ENCODE measurements at regions not wholly inside any gene's neighbourhood (a gene's known extent, or its start where the extent isn't known, plus 50 kb on each side); places are given as distances from the start of the nearest gene placed in this dataset.

DNA sequence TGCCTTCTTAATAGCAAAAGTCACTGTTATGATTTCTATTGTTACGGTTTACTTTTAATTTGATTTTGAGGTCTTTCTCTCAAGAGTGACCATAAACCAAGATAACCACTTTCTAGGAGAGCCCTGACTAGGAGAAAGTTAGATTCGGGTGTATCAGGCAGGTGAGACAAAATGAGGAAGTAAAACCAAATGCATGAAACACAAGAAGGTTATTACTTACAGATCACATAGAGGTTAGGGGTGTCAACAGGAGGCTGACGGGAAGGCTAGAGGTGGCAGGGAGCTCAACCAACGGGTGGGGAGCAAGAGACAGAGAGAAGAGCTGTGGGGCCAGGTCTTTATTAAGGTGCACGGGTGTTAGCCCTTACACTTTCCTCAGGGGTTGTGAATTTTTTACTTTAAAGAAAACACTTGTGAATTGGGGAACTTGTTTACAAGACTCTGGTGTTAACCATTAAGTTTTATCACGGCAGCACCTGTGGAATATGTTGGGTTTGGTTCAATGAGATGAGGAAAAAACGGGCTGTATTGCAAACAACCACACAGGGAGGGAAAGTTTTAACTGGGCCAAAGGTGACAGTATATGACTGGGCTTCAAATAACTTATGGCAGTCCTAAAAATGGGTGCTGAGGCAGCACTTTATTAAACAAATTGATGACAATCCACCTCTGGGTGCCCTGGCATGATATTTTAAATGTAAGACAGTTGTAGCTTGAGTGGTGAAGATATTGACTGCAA is 154.9 kb downstream of the SDHAF3 start:
- no peak for DNase-seq (ENCODE audit: low spot score)
- 45% methylated on average over 7 of the region's 7 CpGs for WGBS

DNA sequence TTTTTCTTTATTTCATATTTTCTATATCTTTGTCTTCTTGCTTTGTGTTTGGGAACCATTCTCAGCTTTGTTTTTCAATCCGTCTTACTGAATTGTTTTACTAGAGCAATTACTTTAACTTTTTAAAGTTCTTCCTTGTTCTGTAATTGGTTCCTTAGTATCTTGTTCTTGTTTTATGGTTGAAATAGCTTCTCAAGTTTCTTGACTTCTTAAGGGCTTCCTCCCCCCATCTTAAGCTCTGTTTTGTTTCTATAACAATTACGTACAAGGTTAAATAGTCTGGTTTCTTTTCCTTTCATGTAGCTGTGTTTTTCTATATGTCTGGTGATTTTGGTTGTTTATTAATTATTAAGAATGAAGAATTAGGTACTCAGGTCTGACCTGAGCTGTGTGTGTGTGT is 158.0 kb downstream of the SDHAF3 start:
- no peak overlapping the region for H3K27ac ChIP-seq
- H3K4me3 ChIP-seq = no peak overlapping the region
- H3K36me3 ChIP-seq = no peaks in the 10 kb centered on the region
- intact Hi-C loops (cut with DNase I) = no loop called here
- no peak for DNase-seq (ENCODE audit: low spot score)
- no peaks in the 10 kb centered on the region for H3K27me3 ChIP-seq (replicated peaks; ENCODE audit: insufficient read depth)
- 24% methylated on average over 2 of the region's 2 CpGs for WGBS
- TF ChIP-seq POLR2AphosphoS5 (IDR thresholded peaks at IDR 0.05) = no peak
- no peaks in the 10 kb centered on the region for H3K4me1 ChIP-seq (replicated peaks)
- no peaks in the 10 kb centered on the region for H3K9me3 ChIP-seq

More for the DNA sequence above, 154.9 kb downstream of the SDHAF3 start:
- Histone ChIP-seq H3K4me3 (no peak overlapping the region), H3K9me3 (no peaks in the 10 kb centered on the region), H3K4me1 (replicated peaks) (no peaks in the 10 kb centered on the region), H3K36me3 (no peaks in the 10 kb centered on the region), H3K27me3 (replicated peaks; ENCODE audit: insufficient read depth) (no peaks in the 10 kb centered on the region), H3K27ac (no peak overlapping the region)
- intact Hi-C loops (cut with DNase I) = no loop called here
- TF ChIP-seq POLR2A (IDR thresholded peaks at IDR 0.05) (no peak), POLR2AphosphoS5 (IDR thresholded peaks at IDR 0.05) (no peak)
- TF ChIP-seq, protein P1, sequence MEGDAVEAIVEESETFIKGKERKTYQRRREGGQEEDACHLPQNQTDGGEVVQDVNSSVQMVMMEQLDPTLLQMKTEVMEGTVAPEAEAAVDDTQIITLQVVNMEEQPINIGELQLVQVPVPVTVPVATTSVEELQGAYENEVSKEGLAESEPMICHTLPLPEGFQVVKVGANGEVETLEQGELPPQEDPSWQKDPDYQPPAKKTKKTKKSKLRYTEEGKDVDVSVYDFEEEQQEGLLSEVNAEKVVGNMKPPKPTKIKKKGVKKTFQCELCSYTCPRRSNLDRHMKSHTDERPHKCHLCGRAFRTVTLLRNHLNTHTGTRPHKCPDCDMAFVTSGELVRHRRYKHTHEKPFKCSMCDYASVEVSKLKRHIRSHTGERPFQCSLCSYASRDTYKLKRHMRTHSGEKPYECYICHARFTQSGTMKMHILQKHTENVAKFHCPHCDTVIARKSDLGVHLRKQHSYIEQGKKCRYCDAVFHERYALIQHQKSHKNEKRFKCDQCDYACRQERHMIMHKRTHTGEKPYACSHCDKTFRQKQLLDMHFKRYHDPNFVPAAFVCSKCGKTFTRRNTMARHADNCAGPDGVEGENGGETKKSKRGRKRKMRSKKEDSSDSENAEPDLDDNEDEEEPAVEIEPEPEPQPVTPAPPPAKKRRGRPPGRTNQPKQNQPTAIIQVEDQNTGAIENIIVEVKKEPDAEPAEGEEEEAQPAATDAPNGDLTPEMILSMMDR (IDR thresholded peaks at IDR 0.05) = no peak

DNA sequence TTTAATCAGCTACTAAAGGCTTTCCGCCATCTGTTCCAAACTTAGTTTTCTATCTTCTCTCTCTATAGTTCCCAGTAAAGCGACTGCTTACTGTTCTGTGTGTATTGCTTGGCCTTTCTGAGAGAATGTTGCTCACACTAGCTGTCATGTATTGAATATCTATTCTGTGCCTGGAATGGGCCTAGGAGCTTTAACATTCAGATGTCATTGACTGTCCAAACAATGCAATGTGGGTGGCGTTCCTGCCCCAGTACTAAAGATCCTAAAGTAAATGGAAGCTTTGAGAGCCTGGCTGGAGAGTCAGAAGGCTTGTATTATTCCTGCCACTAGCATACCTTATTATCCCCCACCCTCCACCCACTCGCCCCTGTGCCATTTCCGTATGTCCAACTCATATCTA is 163.5 kb downstream of the SDHAF3 start:
- intact Hi-C loops (cut with DNase I) = no loop called here
- no peak for DNase-seq (ENCODE audit: low spot score)
- H3K27me3 ChIP-seq (replicated peaks; ENCODE audit: insufficient read depth) = no peaks in the 10 kb centered on the region
- no peaks in the 10 kb centered on the region for H3K36me3 ChIP-seq
- TF ChIP-seq POLR2AphosphoS5 (IDR thresholded peaks at IDR 0.05) (no peak), POLR2A (IDR thresholded peaks at IDR 0.05) (no peak)
- TF ChIP-seq, protein P1 (IDR thresholded peaks at IDR 0.05) = no peak
- no peaks in the 10 kb centered on the region for H3K4me1 ChIP-seq (replicated peaks)
- no peaks in the 10 kb centered on the region for H3K9me3 ChIP-seq
- no peak overlapping the region for H3K27ac ChIP-seq
- WGBS = 67% methylated on average over 5 of the region's 5 CpGs
- H3K4me3 ChIP-seq = no peak overlapping the region

DNA sequence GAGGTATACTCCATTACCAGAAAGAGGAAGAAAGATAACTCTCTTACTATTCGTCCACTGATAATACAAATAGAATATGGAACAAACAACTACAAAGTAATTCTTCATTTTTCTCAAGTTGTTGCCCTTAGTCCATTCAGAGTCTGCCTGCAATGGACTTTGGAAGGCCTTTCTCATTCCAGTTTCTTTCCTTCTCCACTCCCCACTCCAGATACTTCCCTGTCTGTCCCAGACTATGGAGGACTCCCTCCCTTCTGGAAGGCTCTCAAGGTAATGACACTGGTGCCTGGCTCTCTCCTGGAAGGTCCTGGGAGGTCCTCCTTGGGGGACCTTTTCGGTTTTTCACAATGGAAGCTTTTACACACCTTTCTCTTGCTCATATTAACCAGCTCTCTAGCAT is 167.8 kb downstream of the SDHAF3 start:
- H3K27ac ChIP-seq = no peak overlapping the region
- DNase-seq (ENCODE audit: low spot score) = no peak
- H3K9me3 ChIP-seq = no peaks in the 10 kb centered on the region
- no peak for TF ChIP-seq POLR2A (IDR thresholded peaks at IDR 0.05)
- no peaks in the 10 kb centered on the region for H3K4me1 ChIP-seq (replicated peaks)
- no peak overlapping the region for H3K4me3 ChIP-seq
- H3K27me3 ChIP-seq (replicated peaks; ENCODE audit: insufficient read depth) = no peaks in the 10 kb centered on the region
- WGBS = 66% methylated on average over 2 of the region's 2 CpGs
- no peaks in the 10 kb centered on the region for H3K36me3 ChIP-seq
- intact Hi-C loops (cut with DNase I) = no loop called here

DNA sequence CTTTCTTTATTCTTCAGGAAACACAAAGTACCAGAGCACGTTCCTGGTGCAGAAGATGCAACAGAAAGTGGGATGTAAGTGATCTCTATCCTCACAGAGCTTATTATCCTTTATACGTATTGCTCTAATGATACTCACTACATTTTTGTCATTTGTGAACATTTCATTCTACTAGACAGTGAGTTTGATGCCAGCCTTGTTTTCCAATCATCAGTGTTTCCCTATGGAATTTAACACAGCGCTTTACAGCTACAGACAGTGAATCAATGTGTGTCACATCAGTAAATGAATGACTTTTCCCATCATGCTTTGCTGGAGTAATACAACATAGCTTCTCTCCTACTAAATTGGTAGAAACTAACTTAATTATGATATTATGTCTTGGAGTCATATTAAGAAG is 175.5 kb downstream of the SDHAF3 start:
- H3K4me1 ChIP-seq (replicated peaks) = no peaks in the 10 kb centered on the region
- no peak overlapping the region for H3K4me3 ChIP-seq
- no peaks in the 10 kb centered on the region for H3K9me3 ChIP-seq
- intact Hi-C loops (cut with DNase I) = no loop called here
- 85% methylated on average over 3 of the region's 3 CpGs for WGBS
- H3K27me3 ChIP-seq (replicated peaks; ENCODE audit: insufficient read depth) = no peaks in the 10 kb centered on the region
- H3K27ac ChIP-seq = no peak overlapping the region
- H3K36me3 ChIP-seq = no peaks in the 10 kb centered on the region
- no peak for DNase-seq (ENCODE audit: low spot score)
- no peak for TF ChIP-seq POLR2AphosphoS5 (IDR thresholded peaks at IDR 0.05)
- TF ChIP-seq, protein P1 (IDR thresholded peaks at IDR 0.05) = no peak

DNA sequence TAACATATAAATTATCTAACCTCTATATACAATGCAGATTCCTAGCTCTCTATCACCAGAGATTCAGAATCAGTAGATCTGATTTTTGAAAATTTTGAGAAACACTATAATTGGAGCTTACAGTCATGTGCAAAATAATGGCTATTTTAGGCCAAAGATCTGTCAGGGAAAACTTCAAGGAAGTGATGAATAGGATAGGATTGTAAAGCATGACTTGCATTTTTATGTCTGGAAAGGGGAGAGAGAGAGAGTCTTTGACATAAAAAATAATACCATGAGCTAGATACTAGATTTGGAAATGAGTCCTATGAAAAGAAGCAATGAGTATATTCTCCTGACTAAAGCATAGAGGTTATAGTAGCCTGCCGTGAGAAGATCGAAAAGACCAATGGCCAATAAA is 181.1 kb downstream of the SDHAF3 start:
- Histone ChIP-seq H3K27me3 (replicated peaks; ENCODE audit: insufficient read depth) (no peaks in the 10 kb centered on the region), H3K9me3 (no peaks in the 10 kb centered on the region), H3K4me1 (replicated peaks) (no peaks in the 10 kb centered on the region), H3K27ac (no peak overlapping the region), H3K36me3 (no peaks in the 10 kb centered on the region), H3K4me3 (no peak overlapping the region)
- 63% methylated on average over 2 of the region's 2 CpGs for WGBS
- TF ChIP-seq POLR2A (IDR thresholded peaks at IDR 0.05) = no peak
- TF ChIP-seq, protein P1 (IDR thresholded peaks at IDR 0.05) = no peak
- no peak for TF ChIP-seq POLR2AphosphoS5 (IDR thresholded peaks at IDR 0.05)
- DNase-seq (ENCODE audit: low spot score) = no peak
- intact Hi-C loops (cut with DNase I) = no loop called here
